HEK293 (cell line): ENCODE measurements at regions not wholly inside any gene's neighbourhood (a gene's known extent, or its start where the extent isn't known, plus 50 kb on each side); places are given as distances from the start of the nearest gene placed in this dataset.

Source experiments
- CTCF ChIA-PET: fragments of 350-600 bp; formaldehyde crosslinking; extraction: SDS; loops from one replicate; lab custom pipeline; 2021; ENCODE audit warnings: antibody characterized with exemption; lab: Yijun Ruan, JAX
- POLR2A ChIA-PET: fragments of 300-600 bp; formaldehyde crosslinking; extraction: SDS; loops from one replicate; lab custom pipeline; 2020; ENCODE audit warnings: antibody characterized with exemption, inconsistent platforms; lab: Yijun Ruan, JAX
- H3K27ac ChIP-seq: fragments of 200-500 bp; sonication (Bioruptor generic); 2 replicates; pipeline ENCODE4 v1.5.1; 2014; ENCODE audit warnings: low read depth, low read length, control low read depth, inconsistent platforms; ENCODE audit errors: extremely low read depth
- H3K36me3 ChIP-seq, 2 experiments: fragments of 200-500 bp in 1 of 2; sonication (Bioruptor generic) in 1 of 2; 1 replicate in 1 of 2; 2 replicates in 1 of 2; pipeline ENCODE4 v1.5.1; 2014 to 2017; ENCODE audit warnings: inconsistent platforms in 2 of 2, low read length in 2 of 2; ENCODE audit not compliant: control insufficient read depth in 2 of 2, insufficient read depth in 1 of 2
- H3K4me1 ChIP-seq: fragments of 200-500 bp; sonication (Bioruptor generic); 2 replicates; pipeline ENCODE4 v1.5.1; 2014; ENCODE audit warnings: mild to moderate bottlenecking, low read length, inconsistent platforms; ENCODE audit not compliant: control insufficient read depth, insufficient read depth
- H3K4me3 ChIP-seq: 2 replicates; pipeline ENCODE4 v1.5.1; 2011; ENCODE audit warnings: low read depth, mild to moderate bottlenecking, control low read depth, low read length, moderate library complexity
- H3K9me3 ChIP-seq: fragments of 200-500 bp; sonication (Bioruptor generic); 2 replicates; pipeline ENCODE4 v1.5.1; 2014; ENCODE audit warnings: low read depth, low read length, inconsistent platforms; ENCODE audit not compliant: control insufficient read depth, insufficient read depth
- KLF9 ChIP-seq: fragments of 450-650 bp; formaldehyde crosslinking; IDR thresholded peaks from 2 replicates; pipeline ENCODE4 v1.5.1; 2016; ENCODE audit warnings: missing biosample characterization, missing genetic modification characterization, low read depth
- PRDM6 ChIP-seq: fragments of 450-650 bp; formaldehyde crosslinking; IDR thresholded peaks from 2 replicates; pipeline ENCODE4 v1.5.1; 2017; ENCODE audit warnings: missing biosample characterization, missing genetic modification characterization
- REST ChIP-seq: fragments of 450-650 bp; formaldehyde crosslinking; IDR thresholded peaks from 2 replicates; pipeline ENCODE4 v1.5.1; 2016; ENCODE audit warnings: missing biosample characterization, missing genetic modification characterization
- SCRT2 ChIP-seq: fragments of 450-650 bp; formaldehyde crosslinking; IDR thresholded peaks from 2 replicates; pipeline ENCODE4 v1.5.1; 2016; ENCODE audit warnings: missing biosample characterization, missing genetic modification characterization
- SP2 ChIP-seq: fragments of 450-650 bp; formaldehyde crosslinking; IDR thresholded peaks from 2 replicates; pipeline ENCODE4 v1.5.1; 2016; ENCODE audit warnings: missing biosample characterization, missing genetic modification characterization
- ZIC2 ChIP-seq: fragments of 450-650 bp; formaldehyde crosslinking; IDR thresholded peaks from 2 replicates; pipeline ENCODE4 v1.5.1; 2016; ENCODE audit warnings: missing biosample characterization, missing genetic modification characterization
- ZNF155 ChIP-seq: fragments of 450-650 bp; formaldehyde crosslinking; IDR thresholded peaks from 2 replicates; pipeline ENCODE4 v1.5.1; 2016; ENCODE audit warnings: missing biosample characterization, missing genetic modification characterization
- ZNF2 ChIP-seq: fragments of 450-650 bp; formaldehyde crosslinking; IDR thresholded peaks from 2 replicates; pipeline ENCODE4 v1.5.1; 2016; ENCODE audit warnings: missing biosample characterization, missing genetic modification characterization
- ZNF23 ChIP-seq: fragments of 450-650 bp; formaldehyde crosslinking; IDR thresholded peaks from 2 replicates; pipeline ENCODE4 v1.5.1; 2016; ENCODE audit warnings: missing biosample characterization, missing genetic modification characterization, borderline replicate concordance
- ZNF280C ChIP-seq: fragments of 450-650 bp; formaldehyde crosslinking; IDR thresholded peaks from 2 replicates; pipeline ENCODE4 v1.5.1; 2016; ENCODE audit warnings: missing biosample characterization, missing genetic modification characterization
- ZNF596 ChIP-seq: fragments of 450-650 bp; IDR thresholded peaks from 2 replicates; pipeline ENCODE4 v1.5.0; 2018; ENCODE audit warnings: missing biosample characterization, mild to moderate bottlenecking, missing genetic modification characterization, moderate library complexity
- ZNF610 ChIP-seq: fragments of 450-650 bp; formaldehyde crosslinking; IDR thresholded peaks from 2 replicates; pipeline ENCODE4 v1.5.1; 2016; ENCODE audit warnings: missing biosample characterization, missing genetic modification characterization, borderline replicate concordance
- ZNF654 ChIP-seq: fragments of 450-650 bp; formaldehyde crosslinking; IDR thresholded peaks from 2 replicates; pipeline ENCODE4 v1.5.1; 2016; ENCODE audit warnings: low read depth, missing biosample characterization, missing genetic modification characterization
- ZNF660 ChIP-seq: fragments of 450-650 bp; IDR thresholded peaks from 2 replicates; pipeline ENCODE4 v1.5.1; 2018; ENCODE audit warnings: missing biosample characterization, mild to moderate bottlenecking, missing genetic modification characterization
- ZNF747 ChIP-seq: fragments of 450-650 bp; formaldehyde crosslinking; IDR thresholded peaks from 2 replicates; pipeline ENCODE4 v1.5.1; 2016; ENCODE audit warnings: missing biosample characterization, missing genetic modification characterization
- ZNF785 ChIP-seq: fragments of 450-650 bp; formaldehyde crosslinking; IDR thresholded peaks from 2 replicates; pipeline ENCODE4 v1.5.1; 2016; ENCODE audit warnings: missing biosample characterization, missing genetic modification characterization
- ZXDB ChIP-seq: fragments of 450-650 bp; formaldehyde crosslinking; IDR thresholded peaks from 2 replicates; pipeline ENCODE4 v1.5.1; 2016; ENCODE audit warnings: missing biosample characterization, missing genetic modification characterization
- TF ChIP-seq, protein P1 (sequence below): fragments of 450-650 bp; formaldehyde crosslinking; IDR thresholded peaks from 2 replicates; pipeline ENCODE4 v1.5.1; 2016; ENCODE audit warnings: missing biosample characterization, missing genetic modification characterization
- TF ChIP-seq, protein P2 (sequence below): fragments of 450-650 bp; formaldehyde crosslinking; IDR thresholded peaks from 2 replicates; pipeline ENCODE4 v1.5.1; 2016; ENCODE audit warnings: missing biosample characterization, missing genetic modification characterization

- no peak for TF ChIP-seq PRDM6 (tag by site-specific recombination)
Observed at GRCh38 chr12:13719986-13720385, 261.4 kb downstream of the GRIN2B start (continued).

DNA sequence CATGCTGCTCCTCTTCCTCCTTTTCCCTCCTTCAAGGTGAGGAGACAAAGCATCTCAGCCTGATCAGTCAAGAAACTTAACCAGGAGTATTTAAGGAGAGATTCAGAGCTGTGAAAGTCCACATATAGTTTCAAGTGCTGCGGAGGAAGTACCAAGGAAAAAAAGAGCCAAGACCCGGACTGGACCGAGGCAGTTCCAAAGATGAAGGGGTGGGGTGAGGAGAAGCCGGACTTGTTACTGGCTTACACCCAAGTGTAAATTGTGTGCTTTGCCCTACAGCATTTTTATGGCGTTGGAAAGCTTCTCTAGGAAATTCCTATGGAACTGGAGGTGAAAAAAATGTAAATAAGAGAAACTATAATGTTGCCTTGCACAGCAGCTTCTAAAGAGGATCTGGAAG, 263.1 kb downstream of the GRIN2B start:
- CTCF ChIA-PET = interaction anchor here (0.7 kb wide), 1 partner anchor 23 kb away, joined by 3 read pairs; no protein-coding TSS in a partner anchor
- TF ChIP-seq KLF9 (tag by site-specific recombination) = no peak
- no peak for TF ChIP-seq ZNF610 (tag by site-specific recombination)
- no peak for TF ChIP-seq ZNF747 (tag by site-specific recombination)
- TF ChIP-seq ZNF654 (tag by site-specific recombination) = no peak
- no peak for TF ChIP-seq REST (tag by site-specific recombination)
- no peak for TF ChIP-seq ZNF660
- TF ChIP-seq ZNF785 (tag by site-specific recombination) = no peak
- TF ChIP-seq ZIC2 (tag by site-specific recombination) = no peak
- Histone ChIP-seq H3K9me3 (no peaks in the 10 kb centered on the region), H3K4me1 (no peaks in the 10 kb centered on the region), H3K36me3 (no peaks in the 10 kb centered on the region), H3K4me3 (no peak overlapping the region), H3K27ac (no peak overlapping the region)
- POLR2A ChIA-PET = no interaction called here

GRCh38 chr12:13716119-13716518, 265.3 kb downstream of the GRIN2B start:
- CTCF ChIA-PET = no interaction called here

More at GRCh38 chr12:13716119-13716518, 265.3 kb downstream of the GRIN2B start:
- Histone ChIP-seq H3K4me1 (no peaks in the 10 kb centered on the region), H3K4me3 (no peak overlapping the region), H3K27ac (no peak overlapping the region), H3K36me3 (no peaks in the 10 kb centered on the region), H3K9me3 (no peaks in the 10 kb centered on the region)
- POLR2A ChIA-PET = no interaction called here
- TF ChIP-seq ZNF2 (tag by site-specific recombination) = no peak
- TF ChIP-seq, protein P1, sequence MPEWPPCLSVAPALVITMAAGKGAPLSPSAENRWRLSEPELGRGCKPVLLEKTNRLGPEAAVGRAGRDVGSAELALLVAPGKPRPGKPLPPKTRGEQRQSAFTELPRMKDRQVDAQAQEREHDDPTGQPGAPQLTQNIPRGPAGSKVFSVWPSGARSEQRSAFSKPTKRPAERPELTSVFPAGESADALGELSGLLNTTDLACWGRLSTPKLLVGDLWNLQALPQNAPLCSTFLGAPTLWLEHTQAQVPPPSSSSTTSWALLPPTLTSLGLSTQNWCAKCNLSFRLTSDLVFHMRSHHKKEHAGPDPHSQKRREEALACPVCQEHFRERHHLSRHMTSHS (tag by site-specific recombination) = no peak
- TF ChIP-seq SCRT2 = no peak
- TF ChIP-seq ZNF596 (tag by site-specific recombination) = no peak
- no peak for TF ChIP-seq ZNF23
- no peak for TF ChIP-seq ZNF155 (tag by site-specific recombination)
- TF ChIP-seq, protein P2, sequence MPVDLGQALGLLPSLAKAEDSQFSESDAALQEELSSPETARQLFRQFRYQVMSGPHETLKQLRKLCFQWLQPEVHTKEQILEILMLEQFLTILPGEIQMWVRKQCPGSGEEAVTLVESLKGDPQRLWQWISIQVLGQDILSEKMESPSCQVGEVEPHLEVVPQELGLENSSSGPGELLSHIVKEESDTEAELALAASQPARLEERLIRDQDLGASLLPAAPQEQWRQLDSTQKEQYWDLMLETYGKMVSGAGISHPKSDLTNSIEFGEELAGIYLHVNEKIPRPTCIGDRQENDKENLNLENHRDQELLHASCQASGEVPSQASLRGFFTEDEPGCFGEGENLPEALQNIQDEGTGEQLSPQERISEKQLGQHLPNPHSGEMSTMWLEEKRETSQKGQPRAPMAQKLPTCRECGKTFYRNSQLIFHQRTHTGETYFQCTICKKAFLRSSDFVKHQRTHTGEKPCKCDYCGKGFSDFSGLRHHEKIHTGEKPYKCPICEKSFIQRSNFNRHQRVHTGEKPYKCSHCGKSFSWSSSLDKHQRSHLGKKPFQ (tag by site-specific recombination) = no peak
- TF ChIP-seq SP2 = no peak
- no peak for TF ChIP-seq ZNF280C
- TF ChIP-seq ZXDB (tag by site-specific recombination) = no peak
